Lower leg skin (tissue), 4 donors: ENCODE measurements at regions not wholly inside any gene's neighbourhood (a gene's known extent, or its start where the extent isn't known, plus 50 kb on each side); places are given as distances from the start of the nearest gene placed in this dataset.

Experiments used
- DNase-seq, 2 donors: peaks; one replicate each; pipeline ENCODE4 v3.0.0-alpha.2; 2019; ENCODE audit warnings: low spot score in 2 of 2
- H3K4me3 ChIP-seq: fragments of 200-600 bp; sonication (generic); 2 replicates; pipeline ENCODE4 v1.5.1; 2017; ENCODE audit warnings: mild to moderate bottlenecking, low read depth; ENCODE audit not compliant: poor library complexity, severe bottlenecking
- CTCF ChIP-seq, 3 donors: fragments of 450-650 bp; IDR thresholded peaks; one replicate each; pipeline ENCODE4 v1.5.1; 2016; ENCODE audit warnings: antibody characterized with exemption in 3 of 3, mild to moderate bottlenecking in 3 of 3, moderate library complexity in 2 of 3
- POLR2A ChIP-seq, 2 donors: fragments of 450-650 bp; IDR thresholded peaks; one replicate each; pipeline ENCODE4 v1.6.1; 2016 to 2017; ENCODE audit warnings: antibody characterized with exemption in 2 of 2, mild to moderate bottlenecking in 1 of 2, moderate library complexity in 1 of 2
- WGBS, 2 donors: methylation state at CpG; one replicate each; pipeline ENCODE4 v1.1.5; 2018; 5-methylcytosine and 5-hydroxymethylcytosine counted together
- intact Hi-C: fragments of 100-400 bp; cut with DNase I; formaldehyde crosslinking; loops from one replicate; pipeline ENCODE4 v1.15.0; 2023; ENCODE audit warnings: low total_unique reads

- 45 to 46% methylated on average over 4 of the region's 4 CpGs for WGBS, 2 donors
- no peak for TF ChIP-seq POLR2A (IDR thresholded peaks at IDR 0.05)
- TF ChIP-seq CTCF (IDR thresholded peaks at IDR 0.05), result no peak
- intact Hi-C loops, result loop anchor here (5.0 kb wide), 1 partner anchor 927 kb away; no protein-coding TSS in a partner anchor
- DNase-seq, result no peak
- H3K4me3 ChIP-seq, result no peak overlapping the region
Measured at GRCh38 chr5:164204338-164204946, 699.0 kb downstream of the MAT2B start.

- TF ChIP-seq POLR2A (IDR thresholded peaks at IDR 0.05) (no peak), CTCF (IDR thresholded peaks at IDR 0.05) (no peak)
- no peak for DNase-seq
- WGBS, 2 donors, result 85 to 91% methylated on average over 2 of the region's 2 CpGs
- intact Hi-C loops, result no loop called here
- no peak overlapping the region for H3K4me3 ChIP-seq
Measured at GRCh38 chr5:164206196-164206595, 700.8 kb downstream of the MAT2B start.

GRCh38 chr5:164207646-164208045, 702.2 kb downstream of the MAT2B start:
- DNase-seq, result no peak
- WGBS, 2 donors, result 63 to 71% methylated on average over 3 of the region's 3 CpGs
- intact Hi-C loops, result no loop called here
- no peak overlapping the region for H3K4me3 ChIP-seq
- TF ChIP-seq CTCF (IDR thresholded peaks at IDR 0.05) (no peak), POLR2A (IDR thresholded peaks at IDR 0.05) (no peak)

- DNase-seq, result no peak
- WGBS, 2 donors, result 52 to 61% methylated on average over 3 of the region's 3 CpGs
- TF ChIP-seq POLR2A (IDR thresholded peaks at IDR 0.05) (no peak), CTCF (IDR thresholded peaks at IDR 0.05) (no peak)
- no peak overlapping the region for H3K4me3 ChIP-seq
- intact Hi-C loops, result no loop called here
Measured at GRCh38 chr5:164210491-164210890, 705.1 kb downstream of the MAT2B start.

GRCh38 chr5:164214698-164215097, 709.3 kb downstream of the MAT2B start:
- no peak for DNase-seq
- TF ChIP-seq CTCF (IDR thresholded peaks at IDR 0.05) (no peak), POLR2A (IDR thresholded peaks at IDR 0.05) (no peak)
- WGBS, 2 donors, result 79 to 95% methylated on average over 1 of the region's 1 CpG
- intact Hi-C loops, result no loop called here
- no peak overlapping the region for H3K4me3 ChIP-seq

- intact Hi-C loops, result no loop called here
- WGBS, 2 donors, result 70 to 90% methylated on average over 1 of the region's 1 CpG
- no peak overlapping the region for H3K4me3 ChIP-seq
- no peak for TF ChIP-seq POLR2A (IDR thresholded peaks at IDR 0.05)
- DNase-seq, result no peak
Measured at GRCh38 chr5:164217464-164217863, 712.0 kb downstream of the MAT2B start.
